ENCODE measurements at regions not wholly inside any gene's neighbourhood (a gene's known extent, or its start where the extent isn't known, plus 50 kb on each side); places are given as distances from the start of the nearest gene placed in this dataset.

GRCh38 chr3:70471464-70472342 is 159.3 kb upstream of the MDFIC2 start:
- H2AFZ ChIP-seq (ENCODE audit: low read depth, low read length, poor library complexity, severe bottlenecking) = no peak overlapping the region
- no TSS peak for BruUV-seq (replicated peaks)
- intact Hi-C loops (cut with micrococcal nuclease) = no loop called here
- no peak overlapping the region for H3K4me3 ChIP-seq (replicated peaks in 1 of 2; ENCODE audit: low read depth in 1 of 2, low read length in 2 of 2)
- no peaks in the 10 kb centered on the region for H3K4me1 ChIP-seq (ENCODE audit: control insufficient read depth in 1 of 2, insufficient read depth in 2 of 2, low read length in 2 of 2)
- ChIA-PET POLR2A (no interaction called here), RAD21 (ENCODE audit: low non-redundant PET in 1 of 2, low total read pairs in 2 of 2, uncharacterized antibody in 2 of 2, unreplicated experiment in 2 of 2) (no interaction called here), CTCF (no interaction called here)
- no peaks in the 10 kb centered on the region for H3K27me3 ChIP-seq (ENCODE audit: insufficient read depth, low read length)
- H4K20me1 ChIP-seq (ENCODE audit: insufficient read depth) = no peaks in the 10 kb centered on the region
- H3K79me2 ChIP-seq (ENCODE audit: insufficient read depth, low read length) = no peaks in the 10 kb centered on the region
- H3K9me2 ChIP-seq (ENCODE audit: insufficient read depth) = no peaks in the 10 kb centered on the region
- H3K36me3 ChIP-seq (ENCODE audit: control insufficient read depth in 1 of 2, insufficient read depth in 2 of 2, low read length in 2 of 2) = no peaks in the 10 kb centered on the region
- TF ChIP-seq REST (IDR thresholded peaks at IDR 0.05; ENCODE audit: low read depth) (no peak), SRF (IDR thresholded peaks at IDR 0.05; ENCODE audit: low read depth) (no peak), EZH2 (IDR thresholded peaks at IDR 0.05) (no peak), POLR2AphosphoS5 (IDR thresholded peaks at IDR 0.05; ENCODE audit: low read depth, low read length) (no peak), ZFX (IDR thresholded peaks at IDR 0.05) (no peak), TCF7L2 (IDR thresholded peaks at IDR 0.05; ENCODE audit: borderline replicate concordance, extremely low read depth, insufficient read depth, insufficient read length) (no peak), POLR2A (IDR thresholded peaks at IDR 0.05; ENCODE audit: borderline replicate concordance, extremely low read depth, insufficient read depth, insufficient read length) (no peak), ELF1 (IDR thresholded peaks at IDR 0.05; ENCODE audit: borderline replicate concordance, low read depth) (no peak), EZH2phosphoT487 (IDR thresholded peaks at IDR 0.05; ENCODE audit: borderline replicate concordance) (no peak), JUND (IDR thresholded peaks at IDR 0.05) (no peak), SIN3A (IDR thresholded peaks at IDR 0.05; ENCODE audit: low read depth) (no peak), ZBTB33 (IDR thresholded peaks at IDR 0.05; ENCODE audit: extremely low read depth, insufficient replicate concordance, low read length) (no peak), CBX3 (IDR thresholded peaks at IDR 0.05; ENCODE audit: low read depth) (no peak), RAD21 (IDR thresholded peaks at IDR 0.05; ENCODE audit: low read depth) (no peak)
- no peaks in the 10 kb centered on the region; a peak in 1 of 4 replicates for H3K9me3 ChIP-seq (ENCODE audit: control insufficient read depth in 1 of 2, insufficient read depth in 1 of 2, low read depth in 1 of 2, low read length in 2 of 2)
- H3K27ac ChIP-seq (ENCODE audit: low read depth, low read length) = no peak overlapping the region
- H3K4me2 ChIP-seq (ENCODE audit: low read length) = no peak overlapping the region
- no peak overlapping the region for H3K9ac ChIP-seq (ENCODE audit: low read length)
- no peak for ATAC-seq
- no peak for DNase-seq (ENCODE audit: low read depth, low spot score)
